Fibroblast of the aortic adventitia (primary cell): ENCODE measurements at regions not wholly inside any gene's neighbourhood (a gene's known extent, or its start where the extent isn't known, plus 50 kb on each side); places are given as distances from the start of the nearest gene placed in this dataset.

Source experiments
- DNase-seq: peaks from one replicate; pipeline ENCODE4 v3.0.0-alpha.2; 2010; ENCODE audit warnings: low read depth
- H3K4me3 ChIP-seq: 2 replicates; pipeline ENCODE4 v1.5.1; 2011; ENCODE audit warnings: low read depth, mild to moderate bottlenecking, control low read depth, low read length, moderate library complexity
- TF ChIP-seq, protein P1 (sequence below): IDR thresholded peaks from 2 replicates; pipeline ENCODE4 v1.5.1; 2011; ENCODE audit warnings: mild to moderate bottlenecking, low read length, control low read depth, inconsistent platforms; ENCODE audit not compliant: insufficient read depth

DNA sequence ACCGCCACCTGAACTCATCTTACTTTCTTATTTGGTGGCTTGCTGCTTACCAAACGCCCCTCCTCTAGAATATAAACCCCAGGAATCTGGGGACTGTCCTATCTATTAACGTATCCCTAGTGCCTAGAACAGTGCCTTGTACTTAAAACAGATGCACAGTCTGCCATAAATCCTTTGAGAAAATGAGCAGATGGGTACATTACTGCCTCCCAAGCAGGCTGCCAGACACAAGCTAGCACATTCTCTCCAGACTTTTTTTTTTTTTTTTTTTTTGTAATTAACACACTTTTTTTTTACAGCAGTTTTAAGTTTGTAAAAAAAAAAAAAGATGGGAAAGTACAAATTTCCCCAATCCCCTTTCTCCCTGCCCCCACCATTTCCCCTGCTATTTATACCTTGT, 57.3 kb upstream of the RPL38 start:
- no peak for DNase-seq
- TF ChIP-seq, protein P1, sequence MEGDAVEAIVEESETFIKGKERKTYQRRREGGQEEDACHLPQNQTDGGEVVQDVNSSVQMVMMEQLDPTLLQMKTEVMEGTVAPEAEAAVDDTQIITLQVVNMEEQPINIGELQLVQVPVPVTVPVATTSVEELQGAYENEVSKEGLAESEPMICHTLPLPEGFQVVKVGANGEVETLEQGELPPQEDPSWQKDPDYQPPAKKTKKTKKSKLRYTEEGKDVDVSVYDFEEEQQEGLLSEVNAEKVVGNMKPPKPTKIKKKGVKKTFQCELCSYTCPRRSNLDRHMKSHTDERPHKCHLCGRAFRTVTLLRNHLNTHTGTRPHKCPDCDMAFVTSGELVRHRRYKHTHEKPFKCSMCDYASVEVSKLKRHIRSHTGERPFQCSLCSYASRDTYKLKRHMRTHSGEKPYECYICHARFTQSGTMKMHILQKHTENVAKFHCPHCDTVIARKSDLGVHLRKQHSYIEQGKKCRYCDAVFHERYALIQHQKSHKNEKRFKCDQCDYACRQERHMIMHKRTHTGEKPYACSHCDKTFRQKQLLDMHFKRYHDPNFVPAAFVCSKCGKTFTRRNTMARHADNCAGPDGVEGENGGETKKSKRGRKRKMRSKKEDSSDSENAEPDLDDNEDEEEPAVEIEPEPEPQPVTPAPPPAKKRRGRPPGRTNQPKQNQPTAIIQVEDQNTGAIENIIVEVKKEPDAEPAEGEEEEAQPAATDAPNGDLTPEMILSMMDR = no peak
- H3K4me3 ChIP-seq = no peak overlapping the region

DNA sequence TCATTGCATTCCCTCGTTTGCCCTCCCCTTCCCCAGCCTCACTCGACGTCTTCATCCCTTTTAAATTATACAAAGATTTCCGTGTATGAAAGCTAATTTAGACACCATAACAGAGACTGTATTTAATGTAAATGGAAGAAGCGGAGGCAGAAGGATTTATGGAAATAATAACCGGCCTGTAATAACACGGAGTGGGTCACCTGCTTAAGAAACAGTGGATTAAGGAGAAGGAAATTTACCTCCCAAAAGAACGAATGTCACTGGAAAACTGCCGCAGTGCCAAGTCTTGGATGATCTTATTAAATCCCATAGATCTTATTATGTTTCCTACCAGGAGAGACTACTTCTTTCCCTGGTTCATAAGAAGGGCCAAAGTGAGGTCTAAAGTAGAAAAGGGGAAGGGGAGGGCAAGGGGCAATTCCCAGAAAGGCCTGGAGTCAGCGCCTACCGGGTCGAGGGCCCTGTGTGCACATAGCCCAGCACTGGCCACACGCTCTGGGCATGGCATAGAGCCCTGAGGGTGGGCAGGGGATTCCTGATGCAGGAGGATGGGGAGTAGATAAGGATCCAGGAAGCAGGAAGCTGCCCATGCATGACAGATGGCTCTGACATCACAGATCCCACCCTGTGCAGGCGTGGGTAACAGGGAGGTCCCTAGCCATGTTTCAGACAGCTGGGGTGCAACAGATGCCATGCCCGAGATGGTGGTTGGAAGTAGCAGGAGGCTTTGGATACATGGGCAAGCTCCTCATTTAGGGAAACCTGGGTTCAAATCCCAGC, 56.2 kb upstream of the RPL38 start:
- DNase-seq = no peak
- TF ChIP-seq, protein P1 = no peak

DNA sequence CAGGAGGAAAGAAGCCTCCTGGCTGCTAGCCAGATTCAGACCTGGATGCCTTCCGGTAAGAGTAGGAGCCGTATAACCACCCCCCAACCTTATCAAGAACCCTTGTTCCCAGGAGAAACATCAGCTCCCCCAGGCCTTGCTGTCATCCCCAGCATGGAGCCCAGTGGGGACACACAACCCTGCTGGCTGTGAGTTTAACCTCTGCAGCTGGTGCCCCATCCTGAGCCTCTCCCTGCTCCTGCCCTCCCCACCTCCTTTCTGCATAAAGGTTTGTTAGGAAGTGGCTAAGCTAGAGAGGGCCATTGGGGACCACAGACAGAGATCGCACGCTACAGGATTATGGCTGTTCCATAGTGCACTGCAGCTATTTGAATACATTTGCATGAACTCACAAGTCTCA, 55.5 kb upstream of the RPL38 start:
- TF ChIP-seq, protein P1 = no peak
- no peak for DNase-seq

More for the DNA sequence above, 56.2 kb upstream of the RPL38 start:
- H3K4me3 ChIP-seq = no peak overlapping the region

DNA sequence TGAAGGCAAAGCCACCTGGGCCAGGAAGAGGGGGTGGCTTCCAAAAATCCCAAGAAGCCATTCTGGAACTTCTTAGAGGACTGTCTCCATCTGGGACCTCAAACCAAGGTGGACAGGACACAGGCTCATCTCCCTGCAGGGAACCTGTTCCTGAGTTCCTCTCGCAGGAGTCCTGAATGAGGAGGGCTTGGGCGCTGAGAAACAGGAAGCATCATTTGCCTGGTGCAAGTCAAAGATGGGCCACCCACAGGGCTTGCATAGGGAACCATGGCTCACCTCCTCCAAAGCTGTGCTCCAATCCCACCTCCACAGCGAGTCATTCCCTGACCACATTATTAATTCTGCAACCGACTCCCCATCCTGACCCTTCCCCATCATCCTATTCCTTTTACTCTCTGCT, 55.0 kb upstream of the RPL38 start:
- no peak for DNase-seq
- TF ChIP-seq, protein P1 = no peak

More for the DNA sequence above, 55.5 kb upstream of the RPL38 start:
- H3K4me3 ChIP-seq = no peak overlapping the region

DNA sequence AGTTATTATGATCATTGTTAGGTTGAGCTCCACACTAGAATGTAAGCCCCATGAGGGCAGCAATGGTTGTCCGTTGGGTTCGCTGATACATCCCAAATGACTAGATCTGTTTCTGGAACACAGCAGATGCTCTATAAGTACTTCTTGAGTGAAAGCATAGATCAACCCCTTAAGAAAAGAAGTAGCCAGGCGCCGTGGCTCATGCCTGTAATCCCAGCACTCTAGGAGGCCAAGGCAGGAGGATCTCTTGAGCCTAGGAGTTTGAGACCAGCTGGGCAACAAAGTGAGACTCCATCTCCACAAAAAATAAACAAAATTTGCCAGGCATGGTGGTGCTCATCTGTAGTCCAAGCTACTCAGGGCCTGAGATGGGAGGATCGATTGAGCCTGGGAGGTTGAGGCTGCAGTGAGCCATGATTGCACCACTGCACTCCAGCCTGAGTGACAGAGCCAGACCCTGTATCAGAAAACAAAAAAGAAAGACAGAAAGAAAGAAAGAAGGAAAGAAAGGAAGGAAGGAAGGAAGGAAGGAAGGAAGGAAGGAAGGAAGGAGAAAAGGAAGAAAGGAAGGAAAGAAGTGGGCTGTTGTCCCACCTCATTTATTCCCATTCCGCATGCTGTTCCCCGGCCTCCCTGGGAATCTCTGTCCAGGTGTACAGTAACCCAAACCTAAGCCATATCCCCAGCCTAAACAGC, 54.4 kb upstream of the RPL38 start:
- DNase-seq = no peak
- TF ChIP-seq, protein P1 = no peak
- H3K4me3 ChIP-seq = no peak overlapping the region

More for the DNA sequence above, 55.0 kb upstream of the RPL38 start:
- no peak overlapping the region for H3K4me3 ChIP-seq

DNA sequence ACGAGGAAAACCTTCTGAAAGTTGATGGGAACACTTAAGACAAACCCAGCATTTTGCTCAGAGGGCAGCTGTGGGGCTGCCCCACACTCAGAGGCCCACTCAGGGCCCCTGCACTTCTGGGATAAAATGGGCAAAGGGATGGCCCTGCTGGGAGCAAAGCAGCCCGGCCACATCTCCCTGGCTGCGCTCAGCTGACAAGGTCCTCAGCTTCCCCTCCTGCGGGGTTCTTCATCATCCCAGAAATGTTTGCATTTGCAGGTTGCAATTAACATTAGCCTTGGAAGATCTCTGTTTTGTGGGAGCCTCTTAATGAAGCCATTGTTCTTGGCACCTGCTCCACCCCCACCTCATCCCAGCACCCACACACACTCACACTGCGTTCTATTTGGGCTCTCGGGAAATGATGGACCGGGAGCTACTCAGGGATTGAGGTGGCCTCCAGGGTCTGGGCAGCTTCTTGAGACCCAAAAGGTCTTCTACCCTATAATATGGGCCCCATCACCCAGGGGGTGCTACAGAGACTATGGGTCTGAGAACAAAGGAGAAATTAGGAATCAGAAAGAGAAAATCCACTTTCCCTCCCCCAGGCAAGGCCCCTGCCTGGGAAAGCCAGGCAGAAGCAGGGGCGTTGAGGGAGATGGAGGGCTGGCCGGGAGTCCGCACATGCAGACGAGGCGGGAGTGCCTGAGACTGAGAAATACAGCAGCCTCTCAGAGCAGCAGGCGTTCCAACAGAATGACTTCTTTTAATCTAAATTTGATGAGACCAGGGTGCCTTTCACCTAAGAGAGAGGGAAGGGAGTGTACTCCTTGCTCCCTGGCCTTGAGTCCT, 53.7 kb upstream of the RPL38 start:
- no peak overlapping the region for H3K4me3 ChIP-seq
- no peak for DNase-seq
- TF ChIP-seq, protein P1 = no peak
